IMR-90 (cell line): ENCODE measurements at regions not wholly inside any gene's neighbourhood (a gene's known extent, or its start where the extent isn't known, plus 50 kb on each side); places are given as distances from the start of the nearest gene placed in this dataset.

ENCODE experiments used
- FOS ChIP-seq: fragments of 150-350 bp; IDR thresholded peaks from 2 replicates; pipeline ENCODE4 v1.6.1; 2016; ENCODE audit warnings: low read depth, low read length
- MAFK ChIP-seq: IDR thresholded peaks from 2 replicates; pipeline ENCODE4 v1.6.1; 2012; ENCODE audit warnings: low read depth, low read length, improper control_type of control experiment
- MAZ ChIP-seq: IDR thresholded peaks from 2 replicates; pipeline ENCODE4 v1.6.1; 2012; ENCODE audit warnings: low read depth, mild to moderate bottlenecking, low read length, improper control_type of control experiment, moderate library complexity, borderline replicate concordance
- MXI1 ChIP-seq: IDR thresholded peaks from 2 replicates; pipeline ENCODE4 v1.6.1; 2012; ENCODE audit warnings: low read depth, mild to moderate bottlenecking, low read length, moderate library complexity, borderline replicate concordance
- POLR2A ChIP-seq: IDR thresholded peaks from 2 replicates; pipeline ENCODE4 v1.6.1; 2012; ENCODE audit warnings: mild to moderate bottlenecking, low read depth, low read length
- TF ChIP-seq, protein P1 (sequence below): conservative IDR thresholded peaks from 2 replicates; pipeline ENCODE4 v1.5.1; 2012; ENCODE audit warnings: mild to moderate bottlenecking, low read depth, low read length, improper control_type of control experiment
- TF ChIP-seq, protein P2 (sequence below): fragments of 150-350 bp; IDR thresholded peaks from 2 replicates; pipeline ENCODE4 v1.6.1; 2016; ENCODE audit warnings: low read depth, mild to moderate bottlenecking, low read length, moderate library complexity, borderline replicate concordance

DNA sequence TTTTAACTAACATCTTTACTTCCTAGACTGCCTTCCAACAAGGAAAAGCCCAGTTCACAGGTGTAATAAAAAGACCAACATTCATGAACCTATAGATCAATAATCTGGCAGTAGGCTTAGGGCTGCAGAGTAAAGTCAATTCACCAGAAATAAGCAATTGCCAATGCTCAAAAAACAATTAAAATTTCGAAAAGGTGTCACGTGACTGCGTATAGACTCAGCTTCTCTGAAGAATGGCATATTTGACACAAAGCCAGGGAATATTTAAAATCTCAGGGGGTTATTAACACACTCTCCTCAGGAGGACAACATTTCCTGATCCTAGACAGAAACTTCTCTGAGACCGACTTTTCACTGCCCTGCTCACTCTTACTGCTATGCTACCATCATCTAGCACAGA, 245.2 kb upstream of the LRATD1 start:
- TF ChIP-seq, protein P1, sequence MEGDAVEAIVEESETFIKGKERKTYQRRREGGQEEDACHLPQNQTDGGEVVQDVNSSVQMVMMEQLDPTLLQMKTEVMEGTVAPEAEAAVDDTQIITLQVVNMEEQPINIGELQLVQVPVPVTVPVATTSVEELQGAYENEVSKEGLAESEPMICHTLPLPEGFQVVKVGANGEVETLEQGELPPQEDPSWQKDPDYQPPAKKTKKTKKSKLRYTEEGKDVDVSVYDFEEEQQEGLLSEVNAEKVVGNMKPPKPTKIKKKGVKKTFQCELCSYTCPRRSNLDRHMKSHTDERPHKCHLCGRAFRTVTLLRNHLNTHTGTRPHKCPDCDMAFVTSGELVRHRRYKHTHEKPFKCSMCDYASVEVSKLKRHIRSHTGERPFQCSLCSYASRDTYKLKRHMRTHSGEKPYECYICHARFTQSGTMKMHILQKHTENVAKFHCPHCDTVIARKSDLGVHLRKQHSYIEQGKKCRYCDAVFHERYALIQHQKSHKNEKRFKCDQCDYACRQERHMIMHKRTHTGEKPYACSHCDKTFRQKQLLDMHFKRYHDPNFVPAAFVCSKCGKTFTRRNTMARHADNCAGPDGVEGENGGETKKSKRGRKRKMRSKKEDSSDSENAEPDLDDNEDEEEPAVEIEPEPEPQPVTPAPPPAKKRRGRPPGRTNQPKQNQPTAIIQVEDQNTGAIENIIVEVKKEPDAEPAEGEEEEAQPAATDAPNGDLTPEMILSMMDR, result no peak
- TF ChIP-seq FOS (no peak), MXI1 (no peak), MAZ (no peak), POLR2A (no peak), MAFK (no peak)
- TF ChIP-seq, protein P2, sequence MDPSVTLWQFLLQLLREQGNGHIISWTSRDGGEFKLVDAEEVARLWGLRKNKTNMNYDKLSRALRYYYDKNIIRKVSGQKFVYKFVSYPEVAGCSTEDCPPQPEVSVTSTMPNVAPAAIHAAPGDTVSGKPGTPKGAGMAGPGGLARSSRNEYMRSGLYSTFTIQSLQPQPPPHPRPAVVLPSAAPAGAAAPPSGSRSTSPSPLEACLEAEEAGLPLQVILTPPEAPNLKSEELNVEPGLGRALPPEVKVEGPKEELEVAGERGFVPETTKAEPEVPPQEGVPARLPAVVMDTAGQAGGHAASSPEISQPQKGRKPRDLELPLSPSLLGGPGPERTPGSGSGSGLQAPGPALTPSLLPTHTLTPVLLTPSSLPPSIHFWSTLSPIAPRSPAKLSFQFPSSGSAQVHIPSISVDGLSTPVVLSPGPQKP, result no peak
